ENCODE measurements at regions not wholly inside any gene's neighbourhood (a gene's known extent, or its start where the extent isn't known, plus 50 kb on each side); places are given as distances from the start of the nearest gene placed in this dataset.

DNA sequence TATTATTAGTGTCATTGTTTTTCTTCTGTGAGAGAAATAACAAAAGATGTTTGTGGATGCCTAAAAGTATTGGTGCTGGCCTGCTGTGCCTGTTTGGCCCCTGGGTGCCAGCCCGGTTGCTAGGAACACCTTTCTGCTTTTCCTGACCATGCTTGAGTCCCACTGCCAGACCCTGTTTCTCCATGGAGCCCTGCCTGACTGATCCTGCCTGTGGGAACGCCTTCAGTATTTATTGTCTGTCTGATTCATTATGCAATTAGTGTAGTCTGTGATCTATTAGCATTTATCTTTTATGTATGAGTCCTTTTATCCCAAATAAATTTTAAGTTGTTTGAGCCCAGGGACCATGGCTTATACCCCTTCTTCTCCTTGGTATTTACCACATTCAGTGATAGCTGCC lies 98.6 kb upstream of the MPPED2 start:
- H3K9ac ChIP-seq, result no peak overlapping the region
- H2AFZ ChIP-seq (replicated peaks), result no peak overlapping the region
- H3K27ac Mint-ChIP-seq, result no peak overlapping the region
- TF ChIP-seq, protein P1, sequence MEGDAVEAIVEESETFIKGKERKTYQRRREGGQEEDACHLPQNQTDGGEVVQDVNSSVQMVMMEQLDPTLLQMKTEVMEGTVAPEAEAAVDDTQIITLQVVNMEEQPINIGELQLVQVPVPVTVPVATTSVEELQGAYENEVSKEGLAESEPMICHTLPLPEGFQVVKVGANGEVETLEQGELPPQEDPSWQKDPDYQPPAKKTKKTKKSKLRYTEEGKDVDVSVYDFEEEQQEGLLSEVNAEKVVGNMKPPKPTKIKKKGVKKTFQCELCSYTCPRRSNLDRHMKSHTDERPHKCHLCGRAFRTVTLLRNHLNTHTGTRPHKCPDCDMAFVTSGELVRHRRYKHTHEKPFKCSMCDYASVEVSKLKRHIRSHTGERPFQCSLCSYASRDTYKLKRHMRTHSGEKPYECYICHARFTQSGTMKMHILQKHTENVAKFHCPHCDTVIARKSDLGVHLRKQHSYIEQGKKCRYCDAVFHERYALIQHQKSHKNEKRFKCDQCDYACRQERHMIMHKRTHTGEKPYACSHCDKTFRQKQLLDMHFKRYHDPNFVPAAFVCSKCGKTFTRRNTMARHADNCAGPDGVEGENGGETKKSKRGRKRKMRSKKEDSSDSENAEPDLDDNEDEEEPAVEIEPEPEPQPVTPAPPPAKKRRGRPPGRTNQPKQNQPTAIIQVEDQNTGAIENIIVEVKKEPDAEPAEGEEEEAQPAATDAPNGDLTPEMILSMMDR (IDR thresholded peaks at IDR 0.05), result no peak
- TF ChIP-seq EZH2 (IDR thresholded peaks at IDR 0.05), result no peak
- TF ChIP-seq EZH2phosphoT487 (IDR thresholded peaks at IDR 0.05), result no peak
- H3K4me3 Mint-ChIP-seq, result no peak overlapping the region
- H3K27me3 Mint-ChIP-seq (ENCODE audit: insufficient read depth, low read depth), result peaks cover 3% of the 10 kb centered on the region
- peaks cover 2% of the 10 kb centered on the region for H3K9me3 Mint-ChIP-seq
- DNase-seq (ENCODE audit: low spot score), result no peak
- no peaks in the 10 kb centered on the region for H3K4me1 Mint-ChIP-seq
- H3K4me3 ChIP-seq, result no peak overlapping the region
- no peaks in the 10 kb centered on the region for H3K27me3 ChIP-seq
- no peaks in the 10 kb centered on the region for H3K4me1 ChIP-seq
- no peaks in the 10 kb centered on the region for H3K36me3 Mint-ChIP-seq
- no peaks in the 10 kb centered on the region for H3K79me2 ChIP-seq (ENCODE audit: low read depth)
- H4K20me1 ChIP-seq (ENCODE audit: low read depth), result no peaks in the 10 kb centered on the region
- H3K27ac ChIP-seq, result no peak overlapping the region
- no peak overlapping the region for H3K4me2 ChIP-seq
- H3F3A ChIP-seq (ENCODE audit: low read depth), result no peaks in the 10 kb centered on the region
- H3K36me3 ChIP-seq, result no peaks in the 10 kb centered on the region
- H3K9me3 ChIP-seq (ENCODE audit: low read depth), result no peaks in the 10 kb centered on the region

GRCh38 chr11:30683176-30683575 lies 97.0 kb upstream of the MPPED2 start:
- Histone ChIP-seq H3F3A (ENCODE audit: low read depth) (no peaks in the 10 kb centered on the region), H3K4me3 (no peak overlapping the region), H3K9ac (no peak overlapping the region), H3K79me2 (ENCODE audit: low read depth) (no peaks in the 10 kb centered on the region), H4K20me1 (ENCODE audit: low read depth) (no peaks in the 10 kb centered on the region), H3K27me3 (no peaks in the 10 kb centered on the region), H3K9me3 (ENCODE audit: low read depth) (no peaks in the 10 kb centered on the region), H3K4me1 (no peaks in the 10 kb centered on the region), H3K36me3 (no peaks in the 10 kb centered on the region), H2AFZ (replicated peaks) (no peak overlapping the region), H3K4me2 (no peak overlapping the region), H3K27ac (no peak overlapping the region)
- DNase-seq (ENCODE audit: low spot score), result no peak
- no peaks in the 10 kb centered on the region for H3K4me1 Mint-ChIP-seq
- H3K27ac Mint-ChIP-seq, result no peak overlapping the region
- no peaks in the 10 kb centered on the region for H3K36me3 Mint-ChIP-seq
- H3K27me3 Mint-ChIP-seq (ENCODE audit: insufficient read depth, low read depth), result peaks cover under 1% of the 10 kb centered on the region
- TF ChIP-seq EZH2phosphoT487 (IDR thresholded peaks at IDR 0.05), result no peak
- TF ChIP-seq, protein P1 (IDR thresholded peaks at IDR 0.05), result no peak
- H3K4me3 Mint-ChIP-seq, result no peak overlapping the region
- no peaks in the 10 kb centered on the region for H3K9me3 Mint-ChIP-seq

GRCh38 chr11:30666817-30667216 lies 80.7 kb upstream of the MPPED2 start:
- H3K4me3 ChIP-seq, result no peak overlapping the region
- Mint-ChIP-seq H3K4me1 (no peaks in the 10 kb centered on the region), H3K36me3 (no peaks in the 10 kb centered on the region), H3K4me3 (no peak overlapping the region), H3K9me3 (peaks cover 7% of the 10 kb centered on the region), H3K27me3 (ENCODE audit: insufficient read depth, low read depth) (no peaks in the 10 kb centered on the region), H3K27ac (no peak overlapping the region)
- no peaks in the 10 kb centered on the region for H3K27me3 ChIP-seq
- H3K79me2 ChIP-seq (ENCODE audit: low read depth), result no peaks in the 10 kb centered on the region
- H3K4me1 ChIP-seq, result no peaks in the 10 kb centered on the region
- TF ChIP-seq, protein P1 (IDR thresholded peaks at IDR 0.05), result no peak
- no peak for TF ChIP-seq EZH2phosphoT487 (IDR thresholded peaks at IDR 0.05)
- TF ChIP-seq EZH2 (IDR thresholded peaks at IDR 0.05), result no peak
- H4K20me1 ChIP-seq (ENCODE audit: low read depth), result no peaks in the 10 kb centered on the region
- H3K27ac ChIP-seq, result no peak overlapping the region
- H3K9me3 ChIP-seq (ENCODE audit: low read depth), result no peaks in the 10 kb centered on the region
- no peak overlapping the region for H2AFZ ChIP-seq (replicated peaks)
- no peak overlapping the region for H3K4me2 ChIP-seq
- DNase-seq (ENCODE audit: low spot score), result no peak
- no peaks in the 10 kb centered on the region for H3F3A ChIP-seq (ENCODE audit: low read depth)
- H3K9ac ChIP-seq, result no peak overlapping the region
- no peaks in the 10 kb centered on the region for H3K36me3 ChIP-seq

- Histone ChIP-seq H3K4me3 (no peak overlapping the region), H3K79me2 (ENCODE audit: low read depth) (no peaks in the 10 kb centered on the region), H3K4me1 (no peaks in the 10 kb centered on the region), H3K9ac (no peak overlapping the region), H3K27ac (no peak overlapping the region), H3K27me3 (no peaks in the 10 kb centered on the region), H3K36me3 (no peaks in the 10 kb centered on the region), H4K20me1 (ENCODE audit: low read depth) (no peaks in the 10 kb centered on the region), H3F3A (ENCODE audit: low read depth) (no peaks in the 10 kb centered on the region), H2AFZ (replicated peaks) (peak overlapping the region; percentile 29), H3K9me3 (ENCODE audit: low read depth) (no peaks in the 10 kb centered on the region), H3K4me2 (no peak overlapping the region)
- no peak for TF ChIP-seq EZH2phosphoT487 (IDR thresholded peaks at IDR 0.05)
- TF ChIP-seq, protein P1 (IDR thresholded peaks at IDR 0.05), result no peak
- TF ChIP-seq EZH2 (IDR thresholded peaks at IDR 0.05), result no peak
- peaks cover 7% of the 10 kb centered on the region for H3K9me3 Mint-ChIP-seq
- DNase-seq (ENCODE audit: low spot score), result no peak
- H3K27ac Mint-ChIP-seq, result no peak overlapping the region
- H3K4me3 Mint-ChIP-seq, result no peak overlapping the region
- H3K4me1 Mint-ChIP-seq, result no peaks in the 10 kb centered on the region
- no peaks in the 10 kb centered on the region for H3K27me3 Mint-ChIP-seq (ENCODE audit: insufficient read depth, low read depth)
- H3K36me3 Mint-ChIP-seq, result no peaks in the 10 kb centered on the region
Observed at GRCh38 chr11:30665067-30665466, 78.9 kb upstream of the MPPED2 start.

Data from neural progenitor cell (in vitro differentiated cells).